ENCODE measurements at regions not wholly inside any gene's neighbourhood (a gene's known extent, or its start where the extent isn't known, plus 50 kb on each side); places are given as distances from the start of the nearest gene placed in this dataset.
A peak's percentile ranks its signal among the peaks of the same experiment; 100 is the strongest.

- peak; percentile 69; the same call in 2 of the 3 replicates for ATAC-seq
- H3K27me3 ChIP-seq (ENCODE audit: control insufficient read depth in 1 of 2, insufficient read depth in 2 of 2, low read length in 2 of 2), result no peaks in the 10 kb centered on the region
- WGBS (ENCODE audit: low lambda C conversion rate), result 3% methylated on average over 2 of the region's 2 CpGs
- CTCF ChIA-PET (ENCODE audit: low intra/inter-chr PET ratio, low total read pairs), result no interaction called here
- H4K20me1 ChIP-seq (ENCODE audit: insufficient read depth, low read length), result no peaks in the 10 kb centered on the region
- H3K27ac ChIP-seq (ENCODE audit: extremely low read length, insufficient read depth, low read length), result no peak overlapping the region
- in situ Hi-C loops (cut with HindIII; ENCODE audit: extremely low pct_ligation_motif_present, low pct_unique_long_range_greater_than_20kb) (no loop called here), intact Hi-C loops (cut with micrococcal nuclease; ENCODE audit: unreplicated experiment) (no loop called here)
- H3K4me2 ChIP-seq (ENCODE audit: low read depth, low read length), result no peak overlapping the region
- no peaks in the 10 kb centered on the region for H3K79me2 ChIP-seq (ENCODE audit: insufficient read depth, low read length)
- POLR2A ChIA-PET, result no interaction called here
- no peak overlapping the region for H2AFZ ChIP-seq (ENCODE audit: low read length)
- no peak overlapping the region for H3K4me3 ChIP-seq (replicated peaks in 1 of 3; ENCODE audit: insufficient read depth in 1 of 3, low read depth in 2 of 3, low read length in 3 of 3)
- peak; percentile 16 for DNase-seq (ENCODE audit: low spot score)
- no peaks in the 10 kb centered on the region for H3K36me3 ChIP-seq (replicated peaks in 1 of 2; ENCODE audit: control insufficient read depth in 1 of 2, insufficient read depth in 2 of 2, low read length in 2 of 2)
- H3K9ac ChIP-seq (ENCODE audit: insufficient read depth, low read depth, low read length), result no peak overlapping the region
- no TSS peak for BruUV-seq (replicated peaks)
- peaks cover 8% of the 10 kb centered on the region; the same call in 1 of the 2 replicates for H3K4me1 ChIP-seq (ENCODE audit: insufficient read depth, low read length)
- no peaks in the 10 kb centered on the region for H3K9me3 ChIP-seq (ENCODE audit: low read length)
- no peak for FAIRE-seq
- no peak for TF ChIP-seq ZMYM4 (CRISPR knock-in tag; IDR thresholded peaks at IDR 0.05)
- 0 out of 2 replicates have a peak, but pooled peaks have one; percentile 10 for TF ChIP-seq HNF4G (IDR thresholded peaks at IDR 0.05; ENCODE audit: borderline replicate concordance, low read depth, low read length)
- TF ChIP-seq HNF4G (CRISPR knock-in tag; IDR thresholded peaks at IDR 0.05; ENCODE audit: borderline replicate concordance, low read depth), result no peak
- TF ChIP-seq PPARG (CRISPR knock-in tag; conservative IDR thresholded peaks at IDR 0.05), result peak; percentile 43; the same call in 1 of the 2 replicates
- no peak for TF ChIP-seq STAG1 (CRISPR knock-in tag; IDR thresholded peaks at IDR 0.05)
- no peak for TF ChIP-seq ZNF225 (CRISPR knock-in tag; IDR thresholded peaks at IDR 0.05)
- no peak for TF ChIP-seq KDM4B (CRISPR knock-in tag; IDR thresholded peaks at IDR 0.05)
- TF ChIP-seq ZNF850 (CRISPR knock-in tag; conservative IDR thresholded peaks at IDR 0.05), result no peak
- TF ChIP-seq GATAD2A (CRISPR knock-in tag; IDR thresholded peaks at IDR 0.05), result no peak
These were observed 175.9 kb upstream of the NR5A2 start for GRCh38 chr1:199851439-199852140.

- ATAC-seq (no peak), DNase-seq (ENCODE audit: low spot score) (no peak), FAIRE-seq (no peak)
- CTCF ChIA-PET (ENCODE audit: low intra/inter-chr PET ratio, low total read pairs), result no interaction called here
- Histone ChIP-seq H3K4me2 (ENCODE audit: low read depth, low read length) (no peak overlapping the region), H2AFZ (ENCODE audit: low read length) (no peak overlapping the region), H3K27ac (ENCODE audit: extremely low read length, insufficient read depth, low read length) (no peak overlapping the region), H3K79me2 (ENCODE audit: insufficient read depth, low read length) (no peaks in the 10 kb centered on the region), H3K9me3 (ENCODE audit: low read length) (no peaks in the 10 kb centered on the region), H4K20me1 (ENCODE audit: insufficient read depth, low read length) (no peaks in the 10 kb centered on the region), H3K27me3 (ENCODE audit: control insufficient read depth in 1 of 2, insufficient read depth in 2 of 2, low read length in 2 of 2) (no peaks in the 10 kb centered on the region), H3K9ac (ENCODE audit: insufficient read depth, low read depth, low read length) (no peak overlapping the region), H3K4me1 (ENCODE audit: insufficient read depth, low read length) (peaks cover 8% of the 10 kb centered on the region; the same call in 1 of the 2 replicates), H3K36me3 (replicated peaks in 1 of 2; ENCODE audit: control insufficient read depth in 1 of 2, insufficient read depth in 2 of 2, low read length in 2 of 2) (no peaks in the 10 kb centered on the region), H3K4me3 (replicated peaks in 1 of 3; ENCODE audit: insufficient read depth in 1 of 3, low read depth in 2 of 3, low read length in 3 of 3) (no peak overlapping the region)
- in situ Hi-C loops (cut with HindIII; ENCODE audit: extremely low pct_ligation_motif_present, low pct_unique_long_range_greater_than_20kb) (no loop called here), intact Hi-C loops (cut with micrococcal nuclease; ENCODE audit: unreplicated experiment) (no loop called here)
- WGBS (ENCODE audit: low lambda C conversion rate), result 0% methylated on average over 3 of the region's 3 CpGs
- BruUV-seq (replicated peaks), result no TSS peak
- POLR2A ChIA-PET, result no interaction called here
- TF ChIP-seq ZNF33A (CRISPR knock-in tag; IDR thresholded peaks at IDR 0.05; ENCODE audit: borderline replicate concordance) (no peak), GATA4 (IDR thresholded peaks at IDR 0.05; ENCODE audit: borderline replicate concordance, low read depth) (no peak), NFAT5 (CRISPR knock-in tag; IDR thresholded peaks at IDR 0.05) (no peak), SIX1 (CRISPR knock-in tag; IDR thresholded peaks at IDR 0.05; ENCODE audit: borderline replicate concordance) (no peak)
These were observed 172.7 kb upstream of the NR5A2 start for GRCh38 chr1:199854686-199855321.
